Suprapubic skin (tissue), 4 donors: ENCODE measurements at regions not wholly inside any gene's neighbourhood (a gene's known extent, or its start where the extent isn't known, plus 50 kb on each side); places are given as distances from the start of the nearest gene placed in this dataset.

Experiments used
- EP300 ChIP-seq: sonication (generic); formaldehyde crosslinking; IDR thresholded peaks from one replicate; pipeline ENCODE4 v1.6.1; 2017; ENCODE audit warnings: antibody characterized with exemption
- POLR2A ChIP-seq, 2 donors: fragments of 450-650 bp; IDR thresholded peaks; one replicate each; pipeline ENCODE4 v1.6.1; 2017; ENCODE audit warnings: antibody characterized with exemption in 2 of 2, mild to moderate bottlenecking in 2 of 2, moderate library complexity in 2 of 2
- POLR2AphosphoS5 ChIP-seq, 3 donors: sonication (generic); formaldehyde crosslinking; IDR thresholded peaks; one replicate each; pipeline ENCODE4 v1.6.1; 2017; ENCODE audit warnings: antibody characterized with exemption in 3 of 3
- TF ChIP-seq, protein P1 (sequence below), 2 donors: fragments of 200-600 bp in 1 of 2; fragments of 450-650 bp in 1 of 2; sonication (generic) in 1 of 2; IDR thresholded peaks; one replicate each; pipeline ENCODE4 v1.5.1; 2016 to 2019; ENCODE audit warnings: antibody characterized with exemption in 2 of 2, mild to moderate bottlenecking in 1 of 2, moderate library complexity in 1 of 2

DNA sequence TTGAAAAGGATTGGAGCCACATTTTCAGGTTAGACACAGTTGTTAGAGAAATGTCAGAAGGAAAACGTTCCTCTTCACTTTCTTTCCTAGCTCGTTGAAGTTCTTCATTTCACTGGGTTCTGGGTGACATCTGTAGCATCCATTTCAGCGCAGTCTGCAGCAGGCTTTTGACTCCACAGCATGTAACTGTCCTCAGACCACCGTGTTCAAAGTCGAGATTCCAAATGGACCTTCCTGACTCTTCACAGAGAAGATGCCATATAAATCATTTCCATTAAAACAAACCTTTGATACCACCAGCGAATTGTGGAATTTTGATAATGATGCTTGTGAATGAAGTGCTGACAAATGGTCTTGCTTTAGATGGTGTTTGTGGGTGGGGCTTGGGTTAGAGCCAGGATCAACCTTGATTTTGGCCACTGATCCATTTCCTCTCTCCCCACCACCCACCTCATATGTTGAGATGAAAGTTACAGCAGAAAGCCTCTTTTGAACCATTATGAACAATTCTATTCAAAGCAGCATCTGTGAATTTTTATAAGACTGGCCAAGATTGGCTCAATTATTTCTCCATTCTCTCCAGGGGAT is 185.3 kb upstream of the PREP start:
- TF ChIP-seq POLR2AphosphoS5 (IDR thresholded peaks at IDR 0.05) (no peak), EP300 (no peak), POLR2A (IDR thresholded peaks at IDR 0.05) (no peak)
- TF ChIP-seq, protein P1, sequence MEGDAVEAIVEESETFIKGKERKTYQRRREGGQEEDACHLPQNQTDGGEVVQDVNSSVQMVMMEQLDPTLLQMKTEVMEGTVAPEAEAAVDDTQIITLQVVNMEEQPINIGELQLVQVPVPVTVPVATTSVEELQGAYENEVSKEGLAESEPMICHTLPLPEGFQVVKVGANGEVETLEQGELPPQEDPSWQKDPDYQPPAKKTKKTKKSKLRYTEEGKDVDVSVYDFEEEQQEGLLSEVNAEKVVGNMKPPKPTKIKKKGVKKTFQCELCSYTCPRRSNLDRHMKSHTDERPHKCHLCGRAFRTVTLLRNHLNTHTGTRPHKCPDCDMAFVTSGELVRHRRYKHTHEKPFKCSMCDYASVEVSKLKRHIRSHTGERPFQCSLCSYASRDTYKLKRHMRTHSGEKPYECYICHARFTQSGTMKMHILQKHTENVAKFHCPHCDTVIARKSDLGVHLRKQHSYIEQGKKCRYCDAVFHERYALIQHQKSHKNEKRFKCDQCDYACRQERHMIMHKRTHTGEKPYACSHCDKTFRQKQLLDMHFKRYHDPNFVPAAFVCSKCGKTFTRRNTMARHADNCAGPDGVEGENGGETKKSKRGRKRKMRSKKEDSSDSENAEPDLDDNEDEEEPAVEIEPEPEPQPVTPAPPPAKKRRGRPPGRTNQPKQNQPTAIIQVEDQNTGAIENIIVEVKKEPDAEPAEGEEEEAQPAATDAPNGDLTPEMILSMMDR (IDR thresholded peaks at IDR 0.05), result no peak
